HG03060 (cell line): ENCODE measurements at regions not wholly inside any gene's neighbourhood (a gene's known extent, or its start where the extent isn't known, plus 50 kb on each side); places are given as distances from the start of the nearest gene placed in this dataset.

Experiments used
- ATAC-seq: cut with Tn5 transposase; IDR thresholded peaks from one replicate; pipeline ENCODE4 v1.9.1; 2021; ENCODE audit warnings: low read depth, moderate number of reproducible peaks; ENCODE audit not compliant: unreplicated experiment

DNA sequence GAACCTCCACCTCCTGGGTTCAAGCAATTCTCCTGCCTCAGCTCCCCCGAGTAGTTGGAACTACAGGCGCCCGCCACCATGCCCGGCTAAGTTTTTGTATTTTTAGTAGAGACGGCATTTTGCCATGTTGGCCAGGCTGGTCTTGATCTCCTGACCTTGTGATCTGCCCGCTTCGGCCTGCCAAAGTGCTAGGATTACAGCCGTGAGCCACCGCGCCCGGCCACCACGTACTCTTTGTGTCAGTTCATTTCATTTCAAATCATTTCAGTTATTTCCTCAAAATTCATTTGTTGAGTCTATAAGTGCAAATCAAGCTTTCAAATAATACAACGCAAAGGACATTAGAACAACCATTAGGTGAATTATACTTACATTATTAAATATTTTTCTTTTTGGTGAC is 943.8 kb downstream of the TYW1 start:
- no peak for ATAC-seq

DNA sequence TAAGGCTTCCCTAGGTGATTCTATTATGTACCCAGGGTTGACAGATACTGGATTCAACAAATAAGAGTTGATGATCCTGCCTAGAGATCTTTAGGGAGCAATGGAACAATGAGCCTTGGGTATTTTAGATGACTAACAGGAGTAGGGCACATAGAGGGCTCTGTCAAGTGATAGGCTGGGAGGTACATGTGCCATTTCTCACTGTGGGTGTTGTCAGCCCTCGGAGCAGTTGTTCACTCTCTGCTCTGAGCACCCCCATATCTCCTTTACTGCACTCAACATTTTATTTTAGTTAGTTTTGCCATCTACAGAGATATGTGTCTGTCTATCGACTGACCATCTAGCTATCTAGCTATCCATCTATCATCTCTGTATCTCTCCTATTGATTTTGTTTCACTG is 950.6 kb downstream of the TYW1 start:
- no peak for ATAC-seq

DNA sequence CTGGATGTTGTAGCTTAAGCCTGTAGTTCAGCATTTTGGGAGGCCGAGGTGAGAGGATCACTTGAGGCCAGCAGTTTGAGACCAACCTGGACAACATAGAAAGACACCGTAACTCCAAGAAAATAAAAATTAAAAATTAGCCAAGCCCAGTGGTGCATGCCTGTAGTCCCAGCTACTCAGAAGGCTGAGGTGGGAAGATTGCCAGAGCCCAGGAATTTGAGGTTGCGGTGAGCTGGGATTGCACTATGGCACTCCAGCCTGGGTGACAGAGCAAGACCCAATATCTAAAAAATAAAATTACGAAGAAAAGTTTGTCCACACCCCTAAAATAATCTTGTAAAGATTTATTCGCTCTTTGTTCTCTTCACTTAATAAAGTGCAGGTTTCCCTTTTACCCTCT is 951.0 kb downstream of the TYW1 start:
- ATAC-seq: no peak

DNA sequence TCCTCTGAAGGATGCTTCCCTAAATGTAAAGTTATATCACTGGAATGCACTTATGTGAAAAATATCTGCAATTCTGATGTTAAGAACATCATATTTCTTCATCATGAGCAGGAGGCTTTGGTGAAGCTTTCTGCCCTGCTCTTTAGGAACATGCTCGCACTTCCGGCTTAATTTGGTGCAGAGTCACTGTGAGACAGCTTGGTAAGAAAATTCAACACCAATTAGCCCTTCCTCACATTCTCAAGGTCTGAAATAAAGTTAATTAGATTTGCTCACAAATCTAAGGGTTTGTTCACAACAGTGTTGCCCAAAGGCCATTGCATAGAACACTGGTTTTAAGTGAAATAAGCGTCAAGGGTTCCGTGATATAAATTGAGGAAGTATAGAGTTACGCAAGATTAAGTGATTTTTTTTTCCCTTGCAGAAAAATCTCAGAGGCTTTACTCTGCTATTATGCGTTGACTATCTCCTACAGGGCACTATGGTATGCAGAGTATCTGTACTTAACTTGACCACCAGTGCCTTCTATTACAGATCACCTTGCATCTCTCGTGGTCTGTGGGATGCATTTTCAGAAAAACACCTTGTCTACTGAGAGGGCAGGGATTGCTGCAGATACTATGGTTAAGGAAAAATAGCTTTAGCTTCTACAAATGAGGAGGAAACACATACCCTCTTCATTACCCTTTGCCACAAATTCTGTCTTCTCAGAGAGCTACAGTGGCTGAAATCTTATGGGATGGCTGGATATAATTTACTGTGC is 953.9 kb downstream of the TYW1 start:
- no peak for ATAC-seq

DNA sequence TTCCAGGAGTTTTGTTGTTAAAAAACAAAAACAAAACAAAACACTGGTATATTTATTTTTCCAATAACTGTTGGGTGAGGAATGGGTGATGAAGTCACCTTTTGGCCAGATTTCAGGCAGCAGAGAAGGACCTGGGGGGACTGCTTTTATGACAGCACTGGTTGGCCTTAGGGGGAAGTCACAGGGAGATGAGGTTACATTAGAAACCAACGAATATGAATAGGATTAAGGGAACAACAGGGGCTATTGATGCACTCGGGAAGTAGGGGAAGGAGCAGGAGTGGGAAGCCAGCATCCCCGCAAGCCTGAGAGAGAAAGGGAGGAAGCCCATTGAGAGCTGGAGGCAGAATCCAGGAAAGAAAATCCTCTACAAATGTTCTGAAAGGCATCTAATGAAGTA is 958.4 kb downstream of the TYW1 start:
- no peak for ATAC-seq

DNA sequence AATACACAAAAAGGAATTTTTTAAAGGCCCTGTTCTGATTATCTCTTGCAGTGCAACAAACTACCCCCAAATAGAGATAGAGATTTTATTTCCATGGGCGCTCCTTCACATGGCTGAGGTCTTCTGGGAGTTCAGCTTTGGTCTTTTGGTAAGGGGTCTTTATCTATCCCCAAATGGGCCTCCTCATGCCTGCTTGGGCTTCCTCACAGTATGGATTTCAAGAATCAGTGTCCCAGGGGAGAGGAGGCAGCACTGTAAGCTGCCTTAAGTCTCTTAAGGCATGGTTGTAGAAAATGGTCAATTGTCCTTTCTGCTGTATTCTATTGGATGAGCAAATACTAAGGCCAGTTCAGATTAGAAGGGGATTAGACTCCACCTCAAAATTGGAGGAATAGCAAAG is 966.2 kb downstream of the TYW1 start:
- ATAC-seq: no peak

DNA sequence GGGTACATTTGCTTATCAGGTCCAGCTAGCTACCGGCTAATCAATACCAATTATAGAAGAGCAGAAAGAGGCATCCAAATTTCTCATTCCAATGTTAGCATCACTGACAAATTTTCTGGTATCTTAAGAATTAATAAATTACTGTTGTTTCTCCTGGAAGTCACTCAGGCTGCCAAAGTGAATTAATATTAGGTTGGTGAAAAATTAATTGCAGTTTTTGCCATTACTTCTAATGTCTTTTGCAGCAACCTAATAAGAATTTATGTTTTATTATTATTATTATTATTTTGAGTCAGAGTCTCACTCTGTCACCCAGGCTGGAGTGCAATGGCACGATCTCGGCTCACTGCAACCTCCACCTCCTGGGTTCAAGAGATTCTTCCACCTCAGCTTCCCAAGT is 979.9 kb downstream of the TYW1 start:
- no peak for ATAC-seq

DNA sequence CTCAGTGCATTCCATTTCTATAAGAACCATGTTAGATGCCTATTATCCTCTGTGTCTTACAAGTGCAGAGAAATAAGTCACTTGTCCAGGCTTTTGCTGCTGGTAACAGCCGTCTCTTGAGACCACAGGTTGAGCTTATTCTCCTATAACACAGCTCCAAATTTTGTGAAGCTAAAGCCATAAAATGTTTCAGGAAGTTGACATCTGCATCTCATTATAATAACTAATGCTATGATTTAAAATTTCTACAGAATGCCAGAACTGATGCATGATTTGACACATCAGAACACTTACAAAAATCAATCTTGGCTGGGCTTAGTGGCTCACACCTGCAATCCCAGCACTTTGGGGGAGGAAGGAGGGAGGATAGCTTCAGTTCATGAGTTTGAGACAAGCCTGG is 986.9 kb downstream of the TYW1 start:
- no peak for ATAC-seq

DNA sequence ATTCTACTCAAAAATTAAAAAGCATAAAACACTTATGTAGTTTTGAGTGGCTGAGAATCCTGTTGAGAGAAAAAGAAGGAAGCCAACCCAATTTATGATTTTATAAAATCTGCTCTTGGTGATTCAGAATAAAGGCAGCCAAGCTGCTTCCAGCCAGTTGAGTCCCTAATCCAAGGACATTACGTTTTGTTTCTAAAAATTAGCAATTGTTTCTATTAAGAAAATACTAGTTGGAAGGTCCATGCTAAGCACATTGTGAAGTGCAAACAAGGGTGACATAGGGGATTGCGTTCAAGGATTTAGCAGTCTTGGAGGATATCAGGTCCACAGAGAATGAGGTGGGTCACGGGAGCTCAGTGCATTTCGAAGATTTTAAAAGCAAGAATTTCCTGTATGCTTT is 987.7 kb downstream of the TYW1 start:
- no peak for ATAC-seq

DNA sequence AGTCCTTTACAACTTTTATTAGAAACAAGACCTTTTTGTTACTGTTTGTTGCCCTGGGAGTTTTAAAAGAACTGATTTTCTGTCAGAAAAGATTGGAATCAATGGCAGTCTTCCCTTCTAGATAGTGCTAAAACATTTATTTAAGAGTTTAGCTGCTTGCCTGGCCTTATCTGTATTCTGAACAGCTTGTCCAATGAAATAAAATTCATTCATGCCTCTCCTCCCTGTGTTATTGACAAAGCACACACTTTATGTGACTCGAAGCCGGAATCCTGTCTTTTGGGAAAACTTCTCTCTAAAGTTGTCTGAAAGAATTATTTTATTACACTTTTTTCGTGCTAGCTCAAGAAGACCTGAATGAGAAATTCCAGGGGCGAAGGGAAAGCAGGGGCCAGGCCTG is 992.5 kb downstream of the TYW1 start:
- ATAC-seq: no peak

DNA sequence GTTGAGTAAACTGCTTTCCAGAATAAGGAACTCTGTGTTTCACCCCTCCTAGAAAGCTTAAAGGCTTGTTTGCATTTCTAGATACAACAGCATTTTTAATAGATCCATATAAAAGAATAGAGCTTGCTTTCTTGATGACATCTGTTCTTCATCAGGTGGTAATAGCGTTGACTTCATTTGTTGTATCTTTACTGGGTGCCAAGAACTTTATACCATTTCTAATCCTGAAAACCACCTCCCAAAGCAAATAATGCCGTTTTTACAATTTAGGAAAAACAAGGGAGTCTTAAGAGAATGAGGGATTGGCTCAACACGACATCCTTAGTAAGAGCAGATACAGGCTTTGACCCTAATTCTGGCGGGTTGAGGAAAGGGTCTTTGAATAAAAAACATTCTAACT is 993.4 kb downstream of the TYW1 start:
- ATAC-seq: no peak

DNA sequence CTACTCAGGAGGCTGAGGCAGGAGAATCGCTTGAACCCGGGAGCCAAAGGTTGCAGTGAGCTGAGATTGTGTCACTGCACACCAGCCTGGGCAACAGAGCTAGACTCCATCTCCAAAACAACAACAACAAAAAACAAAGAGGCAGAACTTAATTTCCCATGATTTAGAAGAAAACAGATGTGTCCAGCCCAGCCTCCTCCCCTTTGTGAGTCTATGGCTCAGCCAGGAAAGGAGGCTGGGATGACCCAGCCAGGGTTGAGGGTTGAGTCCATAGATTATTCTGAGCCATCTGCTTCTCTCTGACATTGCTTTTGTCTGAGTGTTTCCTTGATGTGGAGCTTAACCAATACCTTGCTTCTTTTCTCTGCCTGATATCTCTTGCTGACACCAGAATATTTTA is 994.1 kb downstream of the TYW1 start:
- ATAC-seq: no peak

DNA sequence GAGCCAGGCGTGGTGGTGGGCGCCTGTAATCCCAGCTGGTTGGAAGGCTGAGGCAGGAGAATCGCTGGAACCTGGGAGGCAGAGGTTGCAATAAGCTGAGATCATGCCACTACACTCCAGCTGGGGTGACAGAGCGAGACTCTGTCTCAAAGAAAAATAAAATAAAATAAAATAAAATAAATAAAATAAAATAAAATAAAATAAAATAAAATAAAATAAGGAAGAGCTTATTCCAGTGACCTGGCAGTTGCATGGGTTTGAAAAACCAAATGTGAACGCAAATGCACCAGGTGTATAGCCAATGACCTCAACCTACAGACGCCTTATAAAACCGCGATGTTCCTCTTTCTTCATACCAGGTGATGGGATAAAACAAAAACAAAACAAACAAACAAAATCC is 995.7 kb downstream of the TYW1 start:
- no peak for ATAC-seq

DNA sequence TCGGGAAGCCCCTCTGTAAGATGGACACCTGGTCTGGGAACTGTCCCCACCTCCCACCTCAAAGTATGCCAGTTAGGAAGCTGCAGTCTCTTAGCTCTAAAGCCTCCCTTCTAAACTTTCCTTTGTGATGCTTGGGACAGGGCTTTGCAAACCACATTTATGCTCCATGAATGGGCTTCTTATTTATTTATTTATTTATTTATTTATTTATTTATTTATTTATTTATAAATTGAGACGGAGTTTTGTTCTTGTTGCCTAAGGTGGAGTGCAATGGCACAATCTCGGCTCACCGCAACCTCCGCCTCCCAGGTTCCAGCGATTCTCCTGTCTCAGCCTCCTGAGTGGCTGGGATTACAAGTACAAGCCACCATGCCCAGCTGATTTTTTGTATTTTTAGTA is 1009.4 kb downstream of the TYW1 start:
- no peak for ATAC-seq

DNA sequence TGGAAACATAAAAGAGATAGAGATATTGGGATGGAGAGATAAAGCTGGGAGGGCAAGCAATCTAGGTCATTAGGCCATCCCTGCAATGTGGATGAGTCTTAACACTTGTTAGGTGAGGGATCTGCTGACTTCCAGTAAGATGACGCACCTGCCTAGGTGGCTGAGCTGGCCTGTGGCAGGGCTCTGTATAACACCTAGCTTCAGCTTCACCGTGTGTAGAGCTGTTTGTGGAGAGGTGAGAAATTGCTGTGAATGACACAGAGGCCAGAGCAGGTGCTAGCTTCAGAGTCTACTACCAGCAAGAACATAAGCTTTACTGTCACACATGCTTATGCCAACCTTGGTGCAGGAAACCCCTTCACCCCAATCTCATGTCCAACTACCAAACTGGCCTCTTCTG is 1010.0 kb downstream of the TYW1 start:
- no peak for ATAC-seq

DNA sequence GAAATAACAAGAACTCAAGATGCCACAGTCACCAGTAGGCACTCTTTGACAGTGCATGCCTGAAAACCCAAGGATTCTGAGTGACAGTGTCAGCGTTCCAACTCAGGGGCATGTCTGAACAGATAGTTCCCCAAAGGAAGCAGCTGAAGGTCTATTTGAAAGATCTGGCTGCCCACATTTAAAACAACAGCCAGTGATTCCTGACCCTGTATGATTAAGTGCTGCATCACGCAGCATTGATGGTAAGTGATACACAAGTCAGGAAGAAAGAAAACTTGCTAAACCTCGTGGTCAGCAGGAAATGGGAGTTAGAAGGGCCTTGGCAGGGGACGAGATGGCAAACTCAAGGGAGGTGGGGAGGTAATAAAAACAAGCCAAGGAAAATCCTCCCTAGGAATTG is 1013.1 kb downstream of the TYW1 start:
- ATAC-seq: no peak

DNA sequence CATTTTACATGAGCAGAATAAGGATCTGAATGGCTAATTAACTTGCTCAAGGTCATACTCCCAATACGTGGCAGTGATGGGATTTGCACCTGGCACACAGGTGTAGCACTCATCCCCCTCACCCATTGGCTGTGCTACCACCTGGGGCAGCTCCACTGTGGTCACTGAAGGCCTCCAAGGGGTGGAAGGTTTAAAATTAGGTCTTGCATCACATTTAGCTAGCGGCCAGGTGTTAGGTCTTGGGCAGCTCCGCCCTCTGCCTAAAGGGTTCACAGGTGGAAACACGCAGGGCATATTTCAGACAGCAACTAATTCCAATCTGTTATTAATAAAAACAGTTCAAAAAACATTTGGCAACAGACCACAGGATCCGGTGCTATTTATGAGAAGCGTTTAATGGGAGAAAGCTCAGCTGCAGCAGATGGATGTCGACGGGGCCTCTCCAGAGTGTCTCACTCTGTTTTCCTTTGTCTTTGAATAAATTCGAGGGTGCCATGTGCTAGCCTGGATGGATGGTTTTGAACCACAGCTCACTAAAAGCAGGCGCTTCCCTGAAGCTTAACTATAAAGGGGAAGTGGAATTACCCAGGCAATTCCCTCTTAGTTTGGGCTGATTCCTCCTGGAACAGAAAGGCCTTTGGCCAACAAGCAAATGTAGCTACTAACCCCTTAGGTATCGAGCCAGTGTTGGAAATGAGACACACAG is 1017.6 kb downstream of the TYW1 start:
- no peak for ATAC-seq

DNA sequence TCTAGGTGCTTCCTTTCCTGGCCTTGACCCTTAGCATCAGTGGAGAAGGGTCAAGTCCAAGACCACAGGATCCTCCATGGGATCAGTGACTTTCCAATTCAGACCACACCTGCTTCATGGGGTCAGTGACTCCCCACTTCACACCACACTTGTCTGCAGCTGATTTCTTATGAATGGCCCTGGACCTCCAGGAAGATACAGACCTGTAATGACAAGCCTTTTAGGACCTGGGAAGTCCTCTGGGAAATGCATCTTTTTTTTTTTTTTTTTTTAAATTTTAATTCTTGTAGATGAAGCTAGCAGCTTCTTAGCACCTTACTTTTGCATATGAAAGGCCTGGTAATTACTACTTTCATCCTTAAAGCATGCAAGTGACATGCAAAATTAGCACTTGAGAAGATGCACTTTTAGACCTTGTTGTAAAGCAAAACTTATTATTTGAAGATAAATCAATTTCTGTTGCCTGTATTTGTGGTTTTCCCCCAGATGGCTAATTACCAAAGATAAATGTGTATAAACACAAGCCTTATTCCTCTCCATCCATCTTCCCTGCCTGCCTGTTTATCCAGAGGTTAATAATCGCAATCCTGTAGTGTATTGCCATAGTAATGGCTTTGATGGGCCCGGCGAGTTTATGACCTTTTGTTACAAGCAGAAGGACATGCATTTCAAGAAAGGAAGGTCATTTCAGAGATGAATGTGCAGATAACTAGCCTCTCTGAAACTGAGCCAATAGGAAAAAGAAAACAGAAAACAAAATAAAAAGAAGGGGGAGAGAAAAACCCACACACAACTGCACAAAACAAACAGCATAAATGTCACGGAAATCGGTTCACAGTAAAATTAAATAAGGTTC is 1018.7 kb downstream of the TYW1 start:
- ATAC-seq: no peak

DNA sequence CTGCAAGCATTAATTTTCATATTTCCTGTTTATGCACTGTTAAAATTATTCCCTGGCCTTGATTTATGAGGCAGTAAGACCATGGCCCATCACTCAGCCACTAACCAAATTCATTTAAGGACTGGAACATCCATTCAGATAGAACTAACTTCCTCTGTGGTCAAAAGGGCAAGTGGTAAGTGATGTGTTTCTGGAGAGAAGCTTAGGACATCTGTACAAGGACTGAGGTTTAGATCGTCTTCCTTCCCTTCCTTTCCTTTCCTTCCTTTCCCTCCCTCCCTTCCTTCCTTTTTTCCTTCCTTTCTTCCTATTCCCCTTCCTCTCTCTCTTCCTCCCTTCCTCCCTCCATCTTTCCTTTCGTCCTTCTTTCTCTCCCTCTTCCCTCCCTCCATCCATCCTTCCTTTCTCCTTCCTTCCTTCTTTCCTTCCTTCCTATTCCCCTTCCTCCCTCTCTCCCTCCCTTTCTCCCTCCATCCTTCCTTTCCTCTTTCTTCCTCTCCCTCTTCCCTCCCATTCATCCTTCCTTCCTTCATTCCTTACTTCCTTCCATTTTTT is 1019.4 kb downstream of the TYW1 start:
- no peak for ATAC-seq

DNA sequence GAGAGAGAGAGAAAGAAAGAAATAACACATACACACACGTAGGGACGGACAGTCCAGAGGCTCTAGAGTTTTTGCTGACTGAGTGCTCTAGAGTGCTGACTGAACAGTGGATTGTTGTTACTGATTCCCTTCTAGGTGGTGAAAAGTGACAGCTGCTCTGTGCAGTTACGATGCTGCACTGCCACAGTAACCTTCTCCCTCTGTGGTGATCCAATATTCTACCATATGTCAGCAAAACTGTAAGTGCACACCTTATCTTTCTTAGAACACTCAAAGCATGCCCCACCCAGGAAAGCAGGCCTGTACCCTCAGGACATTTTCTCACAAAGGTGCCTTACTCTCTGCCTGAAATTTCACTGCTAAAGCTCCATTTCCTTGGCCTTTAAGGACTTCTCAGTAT is 1023.5 kb downstream of the TYW1 start:
- no peak for ATAC-seq

DNA sequence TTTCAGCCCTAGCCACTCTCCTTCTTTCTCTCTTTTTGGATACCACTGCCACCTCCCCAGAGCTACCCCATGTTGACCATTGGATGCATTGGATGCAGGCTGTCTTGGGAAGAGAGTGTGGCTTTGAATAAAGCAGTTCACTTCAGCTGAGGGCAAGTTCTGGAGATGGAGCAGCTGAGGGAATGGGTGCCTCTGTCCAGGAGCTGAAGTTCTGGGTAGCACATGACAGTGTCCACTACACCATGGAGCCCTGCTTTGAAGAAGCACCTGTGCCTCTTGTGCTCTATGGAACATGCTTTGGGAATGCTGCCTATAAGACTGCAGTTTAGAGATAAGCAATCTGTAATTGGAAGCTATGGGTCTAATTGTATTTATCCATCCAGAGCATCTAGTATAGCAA is 1028.7 kb downstream of the TYW1 start:
- ATAC-seq: no peak
